ENCODE measurements at regions not wholly inside any gene's neighbourhood (a gene's known extent, or its start where the extent isn't known, plus 50 kb on each side); places are given as distances from the start of the nearest gene placed in this dataset.
"Not testable (repeated sequence)": the region's sequence is repeated elsewhere in the genome, so short reads cannot be mapped to it uniquely, and the experiment has no call there.

DNA sequence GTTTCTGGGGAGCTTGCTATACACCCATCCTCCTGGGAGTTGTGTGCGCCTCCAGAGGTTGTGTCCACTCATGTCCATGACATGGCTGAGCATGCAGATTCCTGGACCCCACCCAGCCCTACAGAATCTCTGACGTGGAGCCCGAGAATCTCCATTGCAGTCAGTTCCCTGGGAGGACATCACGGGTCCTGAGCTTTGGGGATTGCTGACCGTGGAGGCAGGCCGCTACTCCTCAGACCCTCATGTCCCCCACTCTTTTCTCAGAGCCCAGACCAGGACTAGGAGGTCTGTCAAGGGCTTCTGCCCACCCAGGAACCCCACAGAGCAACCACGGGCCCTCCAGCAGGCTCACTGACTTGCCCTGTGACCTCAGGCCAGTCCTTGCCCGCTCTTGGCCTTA, 177.7 kb downstream of the TBC1D2B start:
- TF ChIP-seq EZH2 (IDR thresholded peaks at IDR 0.05; ENCODE audit: borderline replicate concordance, low read length), result not testable (repeated sequence)
- TF ChIP-seq, protein P1, sequence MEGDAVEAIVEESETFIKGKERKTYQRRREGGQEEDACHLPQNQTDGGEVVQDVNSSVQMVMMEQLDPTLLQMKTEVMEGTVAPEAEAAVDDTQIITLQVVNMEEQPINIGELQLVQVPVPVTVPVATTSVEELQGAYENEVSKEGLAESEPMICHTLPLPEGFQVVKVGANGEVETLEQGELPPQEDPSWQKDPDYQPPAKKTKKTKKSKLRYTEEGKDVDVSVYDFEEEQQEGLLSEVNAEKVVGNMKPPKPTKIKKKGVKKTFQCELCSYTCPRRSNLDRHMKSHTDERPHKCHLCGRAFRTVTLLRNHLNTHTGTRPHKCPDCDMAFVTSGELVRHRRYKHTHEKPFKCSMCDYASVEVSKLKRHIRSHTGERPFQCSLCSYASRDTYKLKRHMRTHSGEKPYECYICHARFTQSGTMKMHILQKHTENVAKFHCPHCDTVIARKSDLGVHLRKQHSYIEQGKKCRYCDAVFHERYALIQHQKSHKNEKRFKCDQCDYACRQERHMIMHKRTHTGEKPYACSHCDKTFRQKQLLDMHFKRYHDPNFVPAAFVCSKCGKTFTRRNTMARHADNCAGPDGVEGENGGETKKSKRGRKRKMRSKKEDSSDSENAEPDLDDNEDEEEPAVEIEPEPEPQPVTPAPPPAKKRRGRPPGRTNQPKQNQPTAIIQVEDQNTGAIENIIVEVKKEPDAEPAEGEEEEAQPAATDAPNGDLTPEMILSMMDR (conservative IDR thresholded peaks at IDR 0.05 in 1 of 2, IDR thresholded peaks at IDR 0.05 in 1 of 2; ENCODE audit: extremely low read depth in 1 of 2, insufficient read depth in 1 of 2, low read depth in 1 of 2, low read length in 2 of 2), result not testable (repeated sequence)
